DND-41 (cell line): ENCODE measurements at regions not wholly inside any gene's neighbourhood (a gene's known extent, or its start where the extent isn't known, plus 50 kb on each side); places are given as distances from the start of the nearest gene placed in this dataset.

Experiments
- CTCF ChIP-seq: IDR thresholded peaks from 2 replicates; pipeline ENCODE4 v1.5.1; 2012; ENCODE audit warnings: borderline replicate concordance, low read length, moderate library complexity, mild to moderate bottlenecking; ENCODE audit not compliant: poor library complexity, severe bottlenecking; ENCODE audit errors: extremely low read depth
- EZH2 ChIP-seq: IDR thresholded peaks from 3 replicates; pipeline ENCODE4 v1.6.1; 2012; ENCODE audit warnings: borderline replicate concordance, low read depth, mild to moderate bottlenecking, moderate library complexity, low read length, inconsistent platforms; ENCODE audit not compliant: severe bottlenecking

GRCh38 chr15:46410705-46411104 lies 775.9 kb downstream of the SQOR start:
- TF ChIP-seq CTCF (no peak), EZH2 (no peak)
